Mucosa of rectum (tissue), 2 donors: ENCODE measurements at regions not wholly inside any gene's neighbourhood (a gene's known extent, or its start where the extent isn't known, plus 50 kb on each side); places are given as distances from the start of the nearest gene placed in this dataset.
"Not testable (repeated sequence)": the region's sequence is repeated elsewhere in the genome, so short reads cannot be mapped to it uniquely, and the experiment has no call there.

Experiments used
- H3K27ac ChIP-seq, 2 donors: one replicate each; pipeline ENCODE4 v1.7.0; 2013; ENCODE audit warnings: inconsistent platforms in 2 of 2, low read depth in 2 of 2, low read length in 2 of 2
- H3K27me3 ChIP-seq, 2 donors: one replicate each; pipeline ENCODE4 v1.7.0; 2013; ENCODE audit warnings: low read length in 2 of 2; ENCODE audit not compliant: control insufficient read depth in 2 of 2, insufficient read depth in 2 of 2
- H3K36me3 ChIP-seq, 2 donors: one replicate each; pipeline ENCODE4 v1.7.0; 2013; ENCODE audit warnings: low read length in 2 of 2; ENCODE audit not compliant: control insufficient read depth in 2 of 2, insufficient read depth in 2 of 2
- H3K4me1 ChIP-seq, 2 donors: one replicate each; pipeline ENCODE4 v1.7.0; 2013; ENCODE audit warnings: low read length in 2 of 2, mild to moderate bottlenecking in 1 of 2; ENCODE audit not compliant: control insufficient read depth in 2 of 2, insufficient read depth in 2 of 2
- H3K4me3 ChIP-seq, 2 donors: one replicate each; pipeline ENCODE4 v1.7.0; 2013; ENCODE audit warnings: low read length in 2 of 2
- H3K9ac ChIP-seq, 2 donors: one replicate each; pipeline ENCODE4 v1.7.0; 2013; ENCODE audit warnings: low read length in 2 of 2, low read depth in 1 of 2, mild to moderate bottlenecking in 1 of 2
- H3K9me3 ChIP-seq, 2 donors: one replicate each; pipeline ENCODE4 v1.7.0; 2013; ENCODE audit warnings: low read length in 2 of 2; ENCODE audit not compliant: control insufficient read depth in 2 of 2
- donor health status: healthy.
- donor health status: Normal muscosa, but diverticular disease.

GRCh38 chr1:189992856-189993255 is 484.8 kb downstream of the BRINP3 start:
- no peak overlapping the region for H3K4me3 ChIP-seq
- H3K9me3 ChIP-seq: peaks cover 0 to 2% of the 10 kb centered on the region in 2 donors
- H3K4me1 ChIP-seq: no peaks in the 10 kb centered on the region
- H3K9ac ChIP-seq: no peak overlapping the region
- no peaks in the 10 kb centered on the region for H3K36me3 ChIP-seq
- no peaks in the 10 kb centered on the region for H3K27me3 ChIP-seq
- H3K27ac ChIP-seq: no peak overlapping the region

DNA sequence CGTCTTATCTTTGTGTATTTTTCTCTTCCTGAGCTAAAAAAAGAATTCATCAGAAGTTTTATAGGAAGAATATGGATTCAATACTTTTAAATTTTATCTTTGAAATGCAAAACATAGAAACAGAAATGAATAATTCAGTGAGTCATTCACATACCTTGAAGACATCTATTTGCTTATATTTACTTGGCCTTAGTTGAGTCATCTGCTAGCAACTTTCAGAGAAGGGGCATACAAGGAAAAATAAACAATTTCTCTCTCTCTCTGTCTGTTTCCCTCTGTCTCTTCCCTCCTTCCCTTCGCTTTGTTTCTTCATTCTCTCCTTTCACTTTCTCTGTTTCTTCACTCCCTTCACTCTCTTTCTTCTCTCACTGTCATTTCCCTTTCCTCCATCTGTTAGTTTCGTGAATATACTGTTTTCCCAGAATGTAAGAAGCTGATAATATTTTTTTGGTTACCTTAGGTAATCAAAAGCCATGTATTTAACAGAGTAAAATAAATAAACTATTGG is 477.2 kb downstream of the BRINP3 start:
- Histone ChIP-seq H3K27ac (no peak overlapping the region), H3K27me3 (no peaks in the 10 kb centered on the region), H3K9me3 (no peaks in the 10 kb centered on the region), H3K9ac (no peak overlapping the region), H3K4me1 (no peaks in the 10 kb centered on the region), H3K4me3 (no peak overlapping the region), H3K36me3 (no peaks in the 10 kb centered on the region)

- no peaks in the 10 kb centered on the region for H3K27me3 ChIP-seq
- no peaks in the 10 kb centered on the region for H3K4me1 ChIP-seq
- H3K36me3 ChIP-seq: no peaks in the 10 kb centered on the region
- H3K9ac ChIP-seq: no peak overlapping the region
- no peak overlapping the region for H3K4me3 ChIP-seq
- H3K27ac ChIP-seq: no peak overlapping the region
- no peaks in the 10 kb centered on the region for H3K9me3 ChIP-seq
Observed at GRCh38 chr1:190001187-190001586, 476.5 kb downstream of the BRINP3 start.

- Histone ChIP-seq H3K4me3 (no peak overlapping the region), H3K36me3 (no peaks in the 10 kb centered on the region), H3K9me3 (no peaks in the 10 kb centered on the region), H3K27me3 (no peaks in the 10 kb centered on the region), H3K4me1 (no peaks in the 10 kb centered on the region), H3K9ac (no peak overlapping the region), H3K27ac (no peak overlapping the region)
Observed at GRCh38 chr1:190003376-190003775, 474.3 kb downstream of the BRINP3 start.

DNA sequence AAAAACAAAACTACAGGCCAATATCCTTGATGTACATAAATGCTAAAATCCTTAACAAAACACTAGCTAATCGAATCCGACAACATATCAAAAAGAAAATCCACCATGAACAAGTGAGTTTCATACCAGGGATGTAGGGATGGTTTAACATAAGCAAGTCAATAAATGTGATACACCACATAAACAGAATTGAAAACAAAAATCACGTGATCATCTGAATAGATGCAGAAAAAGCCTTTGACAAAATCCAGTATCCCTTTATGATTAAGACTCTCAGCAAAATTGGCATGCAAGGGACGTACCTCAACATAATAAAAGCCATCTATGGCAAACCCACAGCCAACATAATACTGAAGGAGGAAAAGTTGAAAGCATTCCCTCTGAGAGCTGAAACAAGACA is 466.1 kb downstream of the BRINP3 start:
- Histone ChIP-seq H3K9me3 (no peaks in the 10 kb centered on the region), H3K4me3 (no peak overlapping the region), H3K4me1 (no peaks in the 10 kb centered on the region), H3K27me3 (no peaks in the 10 kb centered on the region), H3K27ac (no peak overlapping the region), H3K9ac (no peak overlapping the region), H3K36me3 (no peaks in the 10 kb centered on the region)

- not testable (repeated sequence) for H3K27ac ChIP-seq, H3K9me3 ChIP-seq, H3K4me3 ChIP-seq, H3K27me3 ChIP-seq, H3K9ac ChIP-seq, H3K36me3 ChIP-seq, H3K4me1 ChIP-seq
Observed at GRCh38 chr1:190019151-190019550, 458.5 kb downstream of the BRINP3 start.

DNA sequence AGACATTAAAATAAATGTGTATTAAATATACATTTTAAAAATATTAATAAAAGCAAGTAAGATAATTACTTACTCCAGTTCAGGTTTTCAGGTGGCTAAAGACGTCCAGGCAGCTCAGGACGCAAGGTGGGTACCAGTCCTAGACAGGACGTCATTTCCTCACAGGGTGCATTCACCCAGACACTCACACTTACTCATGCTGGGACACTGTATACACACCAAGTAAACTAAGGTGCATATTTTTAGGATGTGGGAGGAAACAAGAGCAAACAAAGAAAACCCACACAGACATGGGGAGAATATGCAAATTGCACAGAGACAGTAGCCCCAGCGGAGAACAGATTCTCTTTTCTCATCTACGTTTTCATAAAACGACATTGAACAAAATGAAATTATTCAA is 457.9 kb downstream of the BRINP3 start:
- Histone ChIP-seq H3K4me1 (no peaks in the 10 kb centered on the region), H3K9ac (no peak overlapping the region), H3K9me3 (no peaks in the 10 kb centered on the region), H3K27me3 (no peaks in the 10 kb centered on the region), H3K27ac (no peak overlapping the region), H3K4me3 (no peak overlapping the region), H3K36me3 (no peaks in the 10 kb centered on the region)

DNA sequence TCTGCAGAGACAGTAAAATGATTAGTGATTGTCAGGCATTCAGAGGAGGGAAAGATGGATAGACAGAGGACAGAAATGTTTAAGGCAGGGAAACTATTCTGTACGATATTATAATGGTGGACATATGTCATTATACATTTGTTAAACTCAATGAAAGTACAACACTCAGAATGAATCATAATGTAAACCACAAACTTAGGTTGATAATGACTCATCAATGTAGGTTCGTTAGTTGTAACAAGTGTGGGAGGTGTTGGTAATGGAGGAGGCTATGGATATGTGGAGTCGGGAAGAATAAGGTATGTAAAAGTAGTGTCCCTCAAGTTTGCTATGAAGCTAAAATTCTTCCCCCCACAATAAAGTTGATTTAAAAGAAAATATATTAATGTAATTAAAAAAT is 455.0 kb downstream of the BRINP3 start:
- no peak overlapping the region for H3K9ac ChIP-seq
- no peaks in the 10 kb centered on the region for H3K27me3 ChIP-seq
- no peaks in the 10 kb centered on the region for H3K9me3 ChIP-seq
- no peaks in the 10 kb centered on the region for H3K36me3 ChIP-seq
- H3K27ac ChIP-seq: no peak overlapping the region
- H3K4me3 ChIP-seq: no peak overlapping the region
- no peaks in the 10 kb centered on the region for H3K4me1 ChIP-seq

DNA sequence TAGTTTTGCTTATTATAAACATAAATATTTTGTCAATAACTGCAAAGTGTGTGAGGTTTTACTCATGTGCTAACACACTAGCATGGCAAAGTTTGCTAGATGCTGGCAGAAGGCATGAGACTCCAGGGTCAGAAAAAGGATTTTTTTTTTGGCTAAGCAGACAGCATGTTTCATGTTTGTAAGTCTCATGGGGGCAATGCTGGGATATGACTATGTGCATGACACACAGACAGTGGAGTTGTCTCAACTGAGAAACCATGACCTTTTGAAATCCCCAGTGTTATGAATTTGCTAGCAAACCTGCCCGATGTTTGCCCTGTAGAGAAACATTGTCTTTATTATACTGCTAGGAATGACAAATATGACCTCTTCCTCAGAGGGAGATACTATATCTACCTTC is 448.2 kb downstream of the BRINP3 start:
- H3K27ac ChIP-seq: no peak overlapping the region
- no peaks in the 10 kb centered on the region for H3K9me3 ChIP-seq
- H3K9ac ChIP-seq: no peak overlapping the region
- H3K4me3 ChIP-seq: no peak overlapping the region
- no peaks in the 10 kb centered on the region for H3K36me3 ChIP-seq
- no peaks in the 10 kb centered on the region for H3K27me3 ChIP-seq
- no peaks in the 10 kb centered on the region for H3K4me1 ChIP-seq

GRCh38 chr1:190043655-190044054 is 434.0 kb downstream of the BRINP3 start:
- H3K9ac ChIP-seq: no peak overlapping the region
- H3K36me3 ChIP-seq: no peaks in the 10 kb centered on the region
- no peaks in the 10 kb centered on the region for H3K4me1 ChIP-seq
- no peak overlapping the region for H3K4me3 ChIP-seq
- no peaks in the 10 kb centered on the region for H3K9me3 ChIP-seq
- H3K27ac ChIP-seq: no peak overlapping the region
- no peaks in the 10 kb centered on the region for H3K27me3 ChIP-seq

- Histone ChIP-seq H3K4me1 (no peaks in the 10 kb centered on the region), H3K9ac (no peak overlapping the region), H3K36me3 (no peaks in the 10 kb centered on the region), H3K27me3 (no peaks in the 10 kb centered on the region), H3K4me3 (no peak overlapping the region), H3K27ac (no peak overlapping the region), H3K9me3 (no peaks in the 10 kb centered on the region)
Observed at GRCh38 chr1:190046231-190046630, 431.4 kb downstream of the BRINP3 start.
